Mucosa of rectum (tissue), 2 donors: ENCODE measurements at regions not wholly inside any gene's neighbourhood (a gene's known extent, or its start where the extent isn't known, plus 50 kb on each side); places are given as distances from the start of the nearest gene placed in this dataset.
"Not testable (repeated sequence)": the region's sequence is repeated elsewhere in the genome, so short reads cannot be mapped to it uniquely, and the experiment has no call there.

Experiments used
- H3K27ac ChIP-seq, 2 donors: one replicate each; pipeline ENCODE4 v1.7.0; 2013; ENCODE audit warnings: inconsistent platforms in 2 of 2, low read depth in 2 of 2, low read length in 2 of 2
- H3K27me3 ChIP-seq, 2 donors: one replicate each; pipeline ENCODE4 v1.7.0; 2013; ENCODE audit warnings: low read length in 2 of 2; ENCODE audit not compliant: control insufficient read depth in 2 of 2, insufficient read depth in 2 of 2
- H3K36me3 ChIP-seq, 2 donors: one replicate each; pipeline ENCODE4 v1.7.0; 2013; ENCODE audit warnings: low read length in 2 of 2; ENCODE audit not compliant: control insufficient read depth in 2 of 2, insufficient read depth in 2 of 2
- H3K4me1 ChIP-seq, 2 donors: one replicate each; pipeline ENCODE4 v1.7.0; 2013; ENCODE audit warnings: low read length in 2 of 2, mild to moderate bottlenecking in 1 of 2; ENCODE audit not compliant: control insufficient read depth in 2 of 2, insufficient read depth in 2 of 2
- H3K4me3 ChIP-seq, 2 donors: one replicate each; pipeline ENCODE4 v1.7.0; 2013; ENCODE audit warnings: low read length in 2 of 2
- H3K9ac ChIP-seq, 2 donors: one replicate each; pipeline ENCODE4 v1.7.0; 2013; ENCODE audit warnings: low read length in 2 of 2, low read depth in 1 of 2, mild to moderate bottlenecking in 1 of 2
- H3K9me3 ChIP-seq, 2 donors: one replicate each; pipeline ENCODE4 v1.7.0; 2013; ENCODE audit warnings: low read length in 2 of 2; ENCODE audit not compliant: control insufficient read depth in 2 of 2
- donor health status: healthy.
- donor health status: Normal muscosa, but diverticular disease.

- not testable (repeated sequence) for H3K36me3 ChIP-seq, H3K27ac ChIP-seq, H3K27me3 ChIP-seq, H3K9me3 ChIP-seq, H3K9ac ChIP-seq, H3K4me3 ChIP-seq, H3K4me1 ChIP-seq
These were observed 218.0 kb upstream of the C1QTNF3 start for GRCh38 chr5:34261020-34261419.

DNA sequence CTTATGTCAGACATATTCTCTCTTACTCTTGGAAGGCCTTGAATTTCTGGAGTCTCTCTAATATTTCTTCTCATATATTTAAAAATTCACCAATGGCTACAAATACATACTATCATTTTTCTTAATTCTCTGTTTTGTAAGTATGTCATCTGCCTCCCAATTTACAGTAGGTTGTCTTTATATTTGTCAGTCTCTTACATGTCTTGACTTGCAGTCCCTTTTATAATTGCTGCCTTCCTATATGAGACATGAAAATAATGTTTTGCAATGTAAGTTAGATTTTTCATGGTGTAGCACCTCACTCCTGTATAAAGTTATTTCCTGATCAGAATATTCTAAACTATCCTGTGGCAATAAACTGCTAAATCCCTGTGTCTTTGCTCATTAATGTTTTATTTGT, 223.1 kb upstream of the C1QTNF3 start:
- not testable (repeated sequence) for H3K9ac ChIP-seq, H3K4me3 ChIP-seq, H3K4me1 ChIP-seq, H3K27me3 ChIP-seq, H3K27ac ChIP-seq, H3K9me3 ChIP-seq, H3K36me3 ChIP-seq

DNA sequence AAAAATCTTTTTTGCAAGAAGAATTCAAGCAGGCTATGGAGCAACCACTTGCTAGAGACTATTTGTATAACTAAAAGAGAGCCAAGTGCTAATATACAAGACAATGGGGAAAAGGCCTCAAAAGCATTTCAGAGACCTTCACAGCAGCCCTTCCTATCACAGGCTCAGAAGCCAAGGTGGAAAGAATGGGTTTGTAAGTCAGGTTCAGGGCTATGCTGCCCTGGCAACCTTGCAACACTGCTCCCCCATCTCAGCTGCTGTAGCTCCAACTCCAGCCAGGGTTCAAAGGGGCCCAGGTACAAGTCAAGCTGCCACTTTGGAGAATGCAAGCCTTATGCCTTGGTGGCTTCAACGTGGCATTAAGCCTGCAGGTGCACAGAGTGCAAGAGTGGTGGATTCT, 253.7 kb upstream of the C1QTNF3 start:
- not testable (repeated sequence) for H3K4me1 ChIP-seq, H3K27me3 ChIP-seq, H3K9ac ChIP-seq, H3K27ac ChIP-seq, H3K9me3 ChIP-seq, H3K4me3 ChIP-seq, H3K36me3 ChIP-seq

DNA sequence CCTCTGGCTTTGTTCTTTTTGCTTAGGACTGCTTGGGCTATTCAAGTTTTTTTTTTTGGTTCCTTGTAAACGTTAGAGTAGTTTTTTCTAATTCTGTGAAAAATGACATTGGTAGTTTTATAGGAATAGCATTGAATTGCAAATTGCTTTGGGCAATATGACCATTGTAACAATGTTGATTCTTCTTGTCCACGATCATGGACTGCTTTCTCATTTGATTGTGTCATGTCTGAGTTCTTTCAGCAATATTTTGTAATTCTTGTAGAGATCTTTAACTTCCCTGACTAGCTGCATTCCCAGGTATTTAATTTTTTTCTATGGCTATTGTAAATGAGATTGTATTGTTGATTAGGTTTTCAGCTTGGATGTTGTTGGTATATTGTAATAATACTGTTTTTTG, 286.2 kb upstream of the C1QTNF3 start:
- H3K36me3 ChIP-seq, H3K9ac ChIP-seq, H3K27me3 ChIP-seq, H3K27ac ChIP-seq, H3K4me1 ChIP-seq, H3K9me3 ChIP-seq, H3K4me3 ChIP-seq: not testable (repeated sequence)

- not testable (repeated sequence) for H3K9ac ChIP-seq, H3K36me3 ChIP-seq, H3K27ac ChIP-seq, H3K4me1 ChIP-seq, H3K4me3 ChIP-seq, H3K27me3 ChIP-seq, H3K9me3 ChIP-seq
These were observed 286.6 kb upstream of the C1QTNF3 start for GRCh38 chr5:34329611-34330108.

- H3K9ac ChIP-seq, H3K27me3 ChIP-seq, H3K4me1 ChIP-seq, H3K36me3 ChIP-seq, H3K9me3 ChIP-seq, H3K27ac ChIP-seq, H3K4me3 ChIP-seq: not testable (repeated sequence)
These were observed 289.0 kb upstream of the C1QTNF3 start for GRCh38 chr5:34331928-34332454.

DNA sequence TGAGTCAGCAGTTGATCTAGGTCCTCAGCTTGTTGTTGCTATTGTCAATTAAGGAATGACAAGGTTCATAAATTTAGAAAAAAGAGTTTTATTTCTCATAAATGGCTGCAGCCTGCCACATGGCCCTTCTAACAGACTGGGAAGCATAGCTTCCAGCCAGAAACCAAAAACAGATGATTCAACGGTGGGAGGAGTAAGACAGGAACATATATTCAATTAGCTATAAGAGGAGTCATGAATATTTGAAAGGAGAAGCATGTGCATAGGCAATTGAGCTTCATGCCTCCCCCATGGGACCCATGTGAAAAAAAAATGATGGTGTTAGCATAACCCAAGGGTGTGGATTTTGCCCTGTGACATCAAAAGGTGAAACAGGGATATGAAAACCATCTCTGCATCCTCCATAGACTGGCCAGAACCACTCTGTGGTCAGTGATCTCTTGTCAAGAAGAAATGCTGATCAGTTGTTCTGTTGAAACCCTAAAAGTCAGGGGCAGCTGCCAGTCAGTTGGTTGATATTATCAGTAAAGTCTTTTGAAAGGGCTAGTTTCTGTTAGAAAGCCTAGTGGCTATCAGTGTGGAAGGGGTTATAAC, 296.5 kb upstream of the C1QTNF3 start:
- not testable (repeated sequence) for H3K4me3 ChIP-seq, H3K4me1 ChIP-seq, H3K36me3 ChIP-seq, H3K27ac ChIP-seq, H3K9ac ChIP-seq, H3K9me3 ChIP-seq, H3K27me3 ChIP-seq

DNA sequence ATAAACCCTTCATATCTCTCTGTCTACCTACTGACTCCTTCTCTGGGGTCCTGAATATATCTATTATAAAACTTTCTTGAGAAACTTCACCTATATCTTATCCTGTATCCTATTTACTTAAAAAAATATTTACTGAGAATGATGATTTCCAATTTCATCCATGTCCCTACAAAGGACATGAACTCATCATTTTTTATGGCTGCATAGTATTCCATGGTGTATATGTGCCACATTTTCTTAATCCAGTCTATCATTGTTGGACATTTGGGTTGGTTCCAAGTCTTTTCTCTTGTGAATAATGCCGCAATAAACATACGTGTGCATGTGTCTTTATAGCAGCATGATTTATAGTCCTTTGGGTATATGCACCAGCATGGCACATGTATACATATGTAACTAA, 301.7 kb upstream of the RAI14 start:
- H3K27ac ChIP-seq, H3K9ac ChIP-seq, H3K27me3 ChIP-seq, H3K4me1 ChIP-seq, H3K36me3 ChIP-seq, H3K4me3 ChIP-seq, H3K9me3 ChIP-seq: not testable (repeated sequence)

- H3K4me3 ChIP-seq, H3K9ac ChIP-seq, H3K36me3 ChIP-seq, H3K9me3 ChIP-seq, H3K27ac ChIP-seq, H3K4me1 ChIP-seq, H3K27me3 ChIP-seq: not testable (repeated sequence)
These were observed 284.7 kb upstream of the RAI14 start for GRCh38 chr5:34371417-34371816.

- not testable (repeated sequence) for H3K9ac ChIP-seq, H3K27ac ChIP-seq, H3K27me3 ChIP-seq, H3K36me3 ChIP-seq, H3K4me3 ChIP-seq, H3K9me3 ChIP-seq, H3K4me1 ChIP-seq
These were observed 284.3 kb upstream of the RAI14 start for GRCh38 chr5:34371817-34372216.

GRCh38 chr5:34372739-34373138, 283.4 kb upstream of the RAI14 start:
- H3K9me3 ChIP-seq, H3K36me3 ChIP-seq, H3K27ac ChIP-seq, H3K27me3 ChIP-seq, H3K4me3 ChIP-seq, H3K9ac ChIP-seq, H3K4me1 ChIP-seq: not testable (repeated sequence)
